HepG2 (cell line): ENCODE measurements at regions not wholly inside any gene's neighbourhood (a gene's known extent, or its start where the extent isn't known, plus 50 kb on each side); places are given as distances from the start of the nearest gene placed in this dataset.
A peak's percentile ranks its signal among the peaks of the same experiment; 100 is the strongest.

ENCODE experiments used
- ATAC-seq: fragments of 200-7000 bp; cut with Tn5 transposase; 3 replicates; pipeline ENCODE4 v1.9.1; 2020; ENCODE audit warnings: mild to moderate bottlenecking, moderate library complexity
- BruUV-seq: library from RNA; stranded (reverse); fragments of 400-500 nt; replicated peaks from 2 replicates; lab custom pipeline; 2021; lab: Mats Ljungman, UMichigan
- CTCF ChIA-PET: fragments of 300-600 bp; formaldehyde crosslinking; extraction: SDS; loops from one replicate; lab custom pipeline; 2021; ENCODE audit warnings: low total read pairs, inconsistent platforms, low intra/inter-chr PET ratio; lab: Yijun Ruan, JAX
- POLR2A ChIA-PET: fragments of 350-600 bp; sonication (Branson Sonifier 250); formaldehyde crosslinking; loops from one replicate; lab custom pipeline; 2020; ENCODE audit warnings: antibody characterized with exemption, inconsistent platforms; lab: Yijun Ruan, JAX
- DNase-seq: peaks from one replicate; pipeline ENCODE4 v3.0.0-alpha.2; 2015; ENCODE audit warnings: low spot score
- FAIRE-seq: peaks from 3 replicates; lab custom pipeline; 2011; peaks lifted over from hg19 to GRCh38; lab: Jason Lieb, UNC
- H2AFZ ChIP-seq: one replicate; pipeline ENCODE4 v1.6.1; 2011; ENCODE audit warnings: low read length, inconsistent platforms
- H3K27ac ChIP-seq: fragments of 300-600 bp; 3 replicates; pipeline ENCODE4 v1.8.0; 2011; ENCODE audit warnings: mixed run types, mild to moderate bottlenecking, mixed read lengths, low read length, inconsistent platforms; ENCODE audit not compliant: insufficient read depth; ENCODE audit errors: extremely low read length
- H3K27me3 ChIP-seq, 2 experiments: fragments of 200-600 bp in 1 of 2; 2 replicates in 1 of 2; 3 replicates in 1 of 2; pipeline versions ENCODE4 v1.6.0 to v1.8.0; 2011; ENCODE audit warnings: low read length in 2 of 2, mild to moderate bottlenecking in 2 of 2, moderate library complexity in 2 of 2, inconsistent platforms in 1 of 2; ENCODE audit not compliant: insufficient read depth in 2 of 2, control insufficient read depth in 1 of 2
- H3K36me3 ChIP-seq, 2 experiments: fragments of 200-600 bp in 1 of 2; replicated peaks in 1 of 2; 2 replicates in 1 of 2; 3 replicates in 1 of 2; pipeline versions ENCODE4 v1.5.1 to v1.8.0; 2011; ENCODE audit warnings: low read length in 2 of 2, inconsistent platforms in 1 of 2; ENCODE audit not compliant: insufficient read depth in 2 of 2, control insufficient read depth in 1 of 2
- H3K4me1 ChIP-seq: 2 replicates; pipeline ENCODE4 v1.5.1; 2012; ENCODE audit warnings: low read length, inconsistent platforms; ENCODE audit not compliant: insufficient read depth
- H3K4me2 ChIP-seq: 2 replicates; pipeline ENCODE4 v1.6.0; 2011; ENCODE audit warnings: low read depth, low read length, inconsistent platforms
- H3K4me3 ChIP-seq, 3 experiments: fragments of 200-600 bp in 1 of 3; sonication (generic), shearing (Covaris generic) in 1 of 3; replicated peaks in 1 of 3; 2 replicates each; pipeline ENCODE4 v1.5.1; 2011 to 2016; ENCODE audit warnings: low read length in 3 of 3, inconsistent platforms in 2 of 3, low read depth in 2 of 3, mild to moderate bottlenecking in 2 of 3, control low read depth in 1 of 3, mixed read lengths in 1 of 3; ENCODE audit not compliant: insufficient read depth in 1 of 3
- H3K79me2 ChIP-seq: one replicate; pipeline ENCODE4 v1.6.1; 2011; ENCODE audit warnings: low read length, inconsistent platforms; ENCODE audit not compliant: insufficient read depth
- H3K9ac ChIP-seq: 2 replicates; pipeline ENCODE4 v1.6.0; 2011; ENCODE audit warnings: mild to moderate bottlenecking, low read depth, low read length, inconsistent platforms; ENCODE audit not compliant: insufficient read depth
- H3K9me3 ChIP-seq: 2 replicates; pipeline ENCODE4 v1.5.1; 2012; ENCODE audit warnings: mild to moderate bottlenecking, low read length
- H4K20me1 ChIP-seq: 2 replicates; pipeline ENCODE4 v1.6.0; 2011; ENCODE audit warnings: inconsistent platforms, mild to moderate bottlenecking, low read length, moderate library complexity; ENCODE audit not compliant: insufficient read depth
- HMG20B ChIP-seq: conservative IDR thresholded peaks from 2 replicates; pipeline ENCODE4 v1.6.1; 2016; ENCODE audit warnings: missing genetic modification reagents, missing compliant biosample characterization
- HOXD1 ChIP-seq: sonication (generic); formaldehyde crosslinking; IDR thresholded peaks from 2 replicates; pipeline ENCODE4 v1.5.0; 2020; ENCODE audit warnings: missing genetic modification reagents
- KLF11 ChIP-seq: IDR thresholded peaks from 2 replicates; pipeline ENCODE4 v1.6.1; 2016; ENCODE audit warnings: missing compliant biosample characterization
- LCORL ChIP-seq, 2 experiments: fragments of 450-650 bp in 1 of 2; sonication (generic) in 1 of 2; formaldehyde crosslinking in 1 of 2; IDR thresholded peaks; 2 replicates each; pipeline versions ENCODE4 v1.5.0 to v1.6.1; 2017 to 2020; ENCODE audit warnings: antibody characterized with exemption in 1 of 2, missing genetic modification reagents in 1 of 2
- MAFF ChIP-seq: IDR thresholded peaks from 2 replicates; pipeline ENCODE4 v1.6.1; 2011; ENCODE audit warnings: low read depth, low read length, improper control_type of control experiment
- MAFK ChIP-seq, 2 experiments: IDR thresholded peaks in 1 of 2; conservative IDR thresholded peaks in 1 of 2; 2 replicates each; pipeline ENCODE4 v1.6.1; 2011; ENCODE audit warnings: improper control_type of control experiment in 2 of 2, low read length in 2 of 2
- MED1 ChIP-seq: sonication (generic); formaldehyde crosslinking; IDR thresholded peaks from 2 replicates; pipeline ENCODE4 v1.4.0; 2020; ENCODE audit warnings: missing genetic modification reagents
- ONECUT2 ChIP-seq: sonication (generic); formaldehyde crosslinking; IDR thresholded peaks from 2 replicates; pipeline ENCODE4 v1.4.0; 2020; ENCODE audit warnings: missing genetic modification reagents
- PREB ChIP-seq: sonication (generic); formaldehyde crosslinking; IDR thresholded peaks from 2 replicates; pipeline ENCODE4 v1.4.0; 2020; ENCODE audit warnings: missing genetic modification reagents
- SOX6 ChIP-seq, 2 experiments: fragments of 450-650 bp in 1 of 2; sonication (generic) in 1 of 2; formaldehyde crosslinking in 1 of 2; IDR thresholded peaks; 2 replicates each; pipeline versions ENCODE4 v1.4.0 to v1.6.1; 2017 to 2020; ENCODE audit warnings: antibody characterized with exemption in 1 of 2, mild to moderate bottlenecking in 1 of 2, missing genetic modification reagents in 1 of 2
- ZMYM2 ChIP-seq: sonication (generic); formaldehyde crosslinking; IDR thresholded peaks from 2 replicates; pipeline ENCODE4 v1.8.0; 2022; ENCODE audit warnings: mild to moderate bottlenecking, missing genetic modification reagents
- ZNF251 ChIP-seq: sonication (generic); formaldehyde crosslinking; IDR thresholded peaks from 2 replicates; pipeline ENCODE4 v1.9.0; 2021; ENCODE audit warnings: mild to moderate bottlenecking, missing genetic modification reagents
- ZNF562 ChIP-seq: sonication (generic); formaldehyde crosslinking; IDR thresholded peaks from 2 replicates; pipeline ENCODE4 v1.8.0; 2022; ENCODE audit warnings: missing genetic modification reagents, borderline replicate concordance
- ZNF577 ChIP-seq: sonication (generic); formaldehyde crosslinking; IDR thresholded peaks from 2 replicates; pipeline ENCODE4 v1.4.0; 2020; ENCODE audit warnings: mild to moderate bottlenecking, low read depth, missing genetic modification reagents, borderline replicate concordance
- ZNF616 ChIP-seq: sonication (generic); formaldehyde crosslinking; IDR thresholded peaks from 2 replicates; pipeline ENCODE4 v1.5.0; 2020; ENCODE audit warnings: low read depth, mild to moderate bottlenecking, missing genetic modification reagents
- ZZZ3 ChIP-seq: sonication (generic); formaldehyde crosslinking; IDR thresholded peaks from 2 replicates; pipeline ENCODE4 v1.4.0; 2020; ENCODE audit warnings: missing genetic modification reagents, mild to moderate bottlenecking, borderline replicate concordance
- WGBS: methylation state at CpG from one replicate; pipeline ENCODE4 v1.1.6; 2017; ENCODE audit warnings: low lambda C conversion rate; 5-methylcytosine and 5-hydroxymethylcytosine counted together
- in situ Hi-C: cut with HindIII; loops from 2 replicates; pipeline ENCODE4 v1.10.0; 2017; ENCODE audit warnings: low pct_unique_long_range_greater_than_20kb; ENCODE audit not compliant: extremely low pct_ligation_motif_present
- intact Hi-C: fragments of 100-400 bp; cut with micrococcal nuclease; formaldehyde crosslinking; loops from one replicate; pipeline ENCODE4 v1.10.0; 2022; ENCODE audit not compliant: unreplicated experiment
- TF ChIP-seq, protein P1 (sequence below): sonication (generic); formaldehyde crosslinking; IDR thresholded peaks from 2 replicates; pipeline ENCODE4 v1.4.0; 2020; ENCODE audit warnings: missing genetic modification reagents, borderline replicate concordance

GRCh38 chr14:83905157-83905556 lies 1624.8 kb upstream of the FLRT2 start:
- ChIA-PET CTCF (no interaction called here), POLR2A (no interaction called here)
- DNase-seq (no peak), ATAC-seq (no peak), FAIRE-seq (no peak)
- Histone ChIP-seq H3K79me2 (no peaks in the 10 kb centered on the region), H3K4me2 (no peak overlapping the region), H3K9me3 (peaks cover 71% of the 10 kb centered on the region), H3K27me3 (no peaks in the 10 kb centered on the region), H4K20me1 (no peaks in the 10 kb centered on the region), H3K27ac (no peak overlapping the region), H3K9ac (no peak overlapping the region), H3K4me1 (no peaks in the 10 kb centered on the region), H3K4me3 (no peak overlapping the region), H3K36me3 (no peaks in the 10 kb centered on the region), H2AFZ (no peak overlapping the region)
- in situ Hi-C loops = no loop called here
- 0% methylated on average over 1 of the region's 1 CpG for WGBS
- intact Hi-C loops = no loop called here
- TF ChIP-seq HMG20B (CRISPR knock-in tag) = no peak
- peak; percentile 11; the same call in 1 of the 2 replicates for TF ChIP-seq MAFF
- peak in 1 of 2 experiments; percentile 53; a peak in 2 of 4 replicates for TF ChIP-seq MAFK (conservative IDR thresholded peaks at IDR 0.05 in 1 of 2, IDR thresholded peaks at IDR 0.05 in 1 of 2; ENCODE audit: low read length in 2 of 2)
- TF ChIP-seq KLF11 = no peak
- no peak for TF ChIP-seq PREB (CRISPR knock-in tag)
- TF ChIP-seq HOXD1 (CRISPR knock-in tag) = no peak
- no peak for TF ChIP-seq ZZZ3 (CRISPR knock-in tag)
- no TSS peak for BruUV-seq

GRCh38 chr14:83908419-83908818 lies 1621.5 kb upstream of the FLRT2 start:
- Histone ChIP-seq H3K4me2 (no peak overlapping the region), H3K27me3 (no peaks in the 10 kb centered on the region), H2AFZ (no peak overlapping the region), H3K4me3 (no peak overlapping the region), H3K4me1 (no peaks in the 10 kb centered on the region), H3K9me3 (peaks cover 85% of the 10 kb centered on the region), H3K79me2 (no peaks in the 10 kb centered on the region), H3K9ac (no peak overlapping the region), H3K27ac (no peak overlapping the region), H4K20me1 (no peaks in the 10 kb centered on the region), H3K36me3 (no peaks in the 10 kb centered on the region)
- ATAC-seq (no peak), FAIRE-seq (no peak), DNase-seq (no peak)
- BruUV-seq = no TSS peak
- 0% methylated on average over 3 of the region's 3 CpGs for WGBS
- in situ Hi-C loops (no loop called here), intact Hi-C loops (no loop called here)
- ChIA-PET CTCF (no interaction called here), POLR2A (no interaction called here)
- TF ChIP-seq ONECUT2 (no peak), ZNF562 (CRISPR knock-in tag) (no peak), ZNF251 (no peak), LCORL (IDR thresholded peaks at IDR 0.05) (no peak), LCORL (CRISPR knock-in tag; IDR thresholded peaks at IDR 0.05) (no peak), SOX6 (IDR thresholded peaks at IDR 0.05) (no peak), SOX6 (CRISPR knock-in tag; IDR thresholded peaks at IDR 0.05) (no peak), ZMYM2 (CRISPR knock-in tag) (no peak), MED1 (CRISPR knock-in tag) (no peak), ZNF577 (CRISPR knock-in tag) (no peak), ZNF616 (CRISPR knock-in tag) (no peak)
- TF ChIP-seq, protein P1, sequence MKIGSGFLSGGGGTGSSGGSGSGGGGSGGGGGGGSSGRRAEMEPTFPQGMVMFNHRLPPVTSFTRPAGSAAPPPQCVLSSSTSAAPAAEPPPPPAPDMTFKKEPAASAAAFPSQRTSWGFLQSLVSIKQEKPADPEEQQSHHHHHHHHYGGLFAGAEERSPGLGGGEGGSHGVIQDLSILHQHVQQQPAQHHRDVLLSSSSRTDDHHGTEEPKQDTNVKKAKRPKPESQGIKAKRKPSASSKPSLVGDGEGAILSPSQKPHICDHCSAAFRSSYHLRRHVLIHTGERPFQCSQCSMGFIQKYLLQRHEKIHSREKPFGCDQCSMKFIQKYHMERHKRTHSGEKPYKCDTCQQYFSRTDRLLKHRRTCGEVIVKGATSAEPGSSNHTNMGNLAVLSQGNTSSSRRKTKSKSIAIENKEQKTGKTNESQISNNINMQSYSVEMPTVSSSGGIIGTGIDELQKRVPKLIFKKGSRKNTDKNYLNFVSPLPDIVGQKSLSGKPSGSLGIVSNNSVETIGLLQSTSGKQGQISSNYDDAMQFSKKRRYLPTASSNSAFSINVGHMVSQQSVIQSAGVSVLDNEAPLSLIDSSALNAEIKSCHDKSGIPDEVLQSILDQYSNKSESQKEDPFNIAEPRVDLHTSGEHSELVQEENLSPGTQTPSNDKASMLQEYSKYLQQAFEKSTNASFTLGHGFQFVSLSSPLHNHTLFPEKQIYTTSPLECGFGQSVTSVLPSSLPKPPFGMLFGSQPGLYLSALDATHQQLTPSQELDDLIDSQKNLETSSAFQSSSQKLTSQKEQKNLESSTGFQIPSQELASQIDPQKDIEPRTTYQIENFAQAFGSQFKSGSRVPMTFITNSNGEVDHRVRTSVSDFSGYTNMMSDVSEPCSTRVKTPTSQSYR = no peak
